SJSA1 (cell line): ENCODE measurements at regions not wholly inside any gene's neighbourhood (a gene's known extent, or its start where the extent isn't known, plus 50 kb on each side); places are given as distances from the start of the nearest gene placed in this dataset.

Experiments
- DNase-seq, 2 experiments: peaks; one replicate each; pipeline ENCODE4 v3.0.0-alpha.2; 2015 to 2020; ENCODE audit warnings: low spot score in 2 of 2, low read depth in 1 of 2
- H3K27ac ChIP-seq: fragments of 250-450 bp; sonication (Bioruptor Pico); 2 replicates; pipeline ENCODE4 v1.5.1; 2020; ENCODE audit warnings: mild to moderate bottlenecking, moderate library complexity
- H3K27me3 ChIP-seq: fragments of 250-450 bp; sonication (Bioruptor Pico); replicated peaks from 2 replicates; pipeline ENCODE4 v1.5.1; 2020; ENCODE audit warnings: mild to moderate bottlenecking, moderate library complexity
- H3K36me3 ChIP-seq: fragments of 250-450 bp; sonication (Bioruptor Pico); 2 replicates; pipeline ENCODE4 v1.5.1; 2020; ENCODE audit warnings: mild to moderate bottlenecking
- H3K4me1 ChIP-seq: fragments of 250-450 bp; sonication (Bioruptor Pico); replicated peaks from 2 replicates; pipeline ENCODE4 v1.6.1; 2021; ENCODE audit warnings: mild to moderate bottlenecking
- H3K4me3 ChIP-seq: fragments of 250-450 bp; sonication (Bioruptor Pico); 2 replicates; pipeline ENCODE4 v1.5.1; 2020; ENCODE audit warnings: mild to moderate bottlenecking
- H3K9me3 ChIP-seq: fragments of 250-450 bp; sonication (Bioruptor Pico); replicated peaks from 2 replicates; pipeline ENCODE4 v1.5.1; 2020; ENCODE audit warnings: mild to moderate bottlenecking

DNA sequence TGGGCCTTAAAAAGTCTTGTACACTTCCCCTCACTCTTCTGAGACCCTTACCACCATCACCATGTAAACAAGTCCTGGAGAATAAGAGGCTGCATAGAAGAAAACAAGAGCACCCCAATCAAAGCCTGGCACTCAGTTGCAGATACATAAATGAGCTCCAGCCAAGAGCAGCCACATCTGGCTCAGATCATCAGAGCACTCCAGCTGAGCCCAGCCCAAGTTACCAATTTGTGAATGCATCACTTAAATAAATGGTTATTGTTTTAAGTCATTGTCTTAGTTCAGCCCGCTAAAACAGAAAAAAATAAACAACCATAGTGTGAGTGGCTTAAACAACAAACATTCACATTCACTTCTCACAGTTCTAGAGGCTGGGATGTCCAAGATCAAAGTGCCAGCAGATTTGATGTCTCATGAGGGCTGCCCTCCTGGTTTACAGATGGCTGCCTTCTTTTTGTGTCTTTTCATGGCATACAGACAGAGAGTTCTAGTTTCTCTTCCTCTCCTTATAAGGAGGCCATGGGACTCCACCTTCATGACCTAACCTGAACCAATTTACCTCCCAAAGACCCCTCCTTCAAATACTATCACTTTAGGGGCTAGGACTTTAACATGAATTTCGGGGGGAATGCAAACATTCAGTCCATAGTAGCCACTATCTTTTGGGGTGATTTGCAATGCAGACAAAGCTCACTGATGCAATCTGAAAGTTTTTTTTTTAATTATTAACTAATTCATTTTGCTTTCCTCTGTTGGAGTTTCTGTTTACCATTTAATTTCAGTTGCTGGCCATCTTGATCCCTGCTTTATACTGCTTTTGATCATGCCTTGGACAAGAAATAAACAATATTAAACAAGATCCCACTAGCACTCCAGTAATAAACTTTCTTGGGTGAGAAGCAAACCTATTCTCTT lies 187.5 kb upstream of the ACVR2A start:
- Histone ChIP-seq H3K27ac (no peak overlapping the region), H3K9me3 (no peaks in the 10 kb centered on the region), H3K36me3 (no peaks in the 10 kb centered on the region), H3K4me1 (no peaks in the 10 kb centered on the region), H3K27me3 (no peaks in the 10 kb centered on the region), H3K4me3 (no peak overlapping the region)
- DNase-seq, result no peak

DNA sequence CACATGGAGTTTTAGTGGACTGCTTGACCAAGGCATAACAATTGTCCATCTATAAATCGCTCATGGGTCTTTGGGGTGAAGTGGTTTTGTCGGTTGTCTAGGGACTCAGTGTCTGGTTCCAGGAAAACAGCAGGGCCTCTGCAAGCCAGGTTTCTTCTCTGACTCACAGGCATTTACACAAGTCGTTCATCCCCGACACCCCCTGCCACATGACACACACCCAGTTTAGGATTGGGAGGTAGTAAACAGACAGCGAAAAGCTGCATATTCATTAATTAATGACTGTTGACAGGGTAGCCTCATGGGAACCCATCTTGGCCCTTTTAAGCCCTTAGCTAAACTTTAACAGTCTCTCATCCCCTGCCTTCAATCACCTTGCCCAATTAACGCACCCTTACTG lies 194.8 kb upstream of the ACVR2A start:
- Histone ChIP-seq H3K4me3 (no peak overlapping the region), H3K27ac (no peak overlapping the region), H3K4me1 (no peaks in the 10 kb centered on the region), H3K27me3 (no peaks in the 10 kb centered on the region), H3K36me3 (no peaks in the 10 kb centered on the region), H3K9me3 (no peaks in the 10 kb centered on the region; the same call in none of the 2 replicates)
- DNase-seq, result no peak

DNA sequence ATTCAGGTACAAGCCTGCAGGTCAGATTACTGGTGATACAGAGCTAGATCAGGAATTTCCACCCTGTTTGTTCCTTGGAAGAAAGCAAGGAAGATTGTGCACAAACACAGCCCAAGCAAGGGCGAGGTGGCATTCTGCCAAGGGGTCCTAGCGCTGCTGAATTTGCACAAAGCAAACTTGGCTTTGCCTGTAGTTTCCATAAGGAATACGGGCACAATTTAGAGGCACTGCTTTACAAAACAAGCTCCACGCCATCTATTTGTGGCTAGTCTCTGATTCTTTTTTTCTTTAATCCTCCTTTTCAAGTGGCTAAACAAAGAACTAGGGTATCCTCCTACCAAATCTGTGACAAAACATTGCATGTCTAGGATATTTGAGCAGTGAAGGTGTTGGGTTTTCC lies 195.5 kb upstream of the ACVR2A start:
- DNase-seq, result no peak
- no peaks in the 10 kb centered on the region for H3K4me1 ChIP-seq
- H3K9me3 ChIP-seq, result no peaks in the 10 kb centered on the region; the same call in none of the 2 replicates
- H3K36me3 ChIP-seq, result no peaks in the 10 kb centered on the region
- no peak overlapping the region for H3K27ac ChIP-seq
- H3K27me3 ChIP-seq, result no peaks in the 10 kb centered on the region
- H3K4me3 ChIP-seq, result no peak overlapping the region

DNA sequence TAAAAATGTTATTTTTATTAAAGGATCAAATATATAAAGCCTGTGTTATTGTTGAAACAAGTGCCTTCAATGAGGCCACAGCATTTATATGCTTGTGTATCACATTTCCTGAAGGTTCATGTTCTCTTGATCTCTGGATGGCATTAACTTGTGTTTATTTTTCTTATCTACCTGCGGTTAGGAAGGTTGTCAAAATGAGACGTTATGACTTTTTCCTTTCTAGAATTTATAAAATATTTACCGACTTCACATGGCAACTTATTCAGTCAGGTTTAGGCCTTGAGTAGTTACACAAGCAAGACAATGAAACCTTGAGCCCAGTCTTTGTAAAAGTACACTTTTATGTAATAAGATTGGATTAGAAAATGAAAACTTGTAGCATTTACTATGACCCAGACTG lies 196.4 kb upstream of the ACVR2A start:
- H3K9me3 ChIP-seq, result no peaks in the 10 kb centered on the region; the same call in none of the 2 replicates
- H3K27ac ChIP-seq, result no peak overlapping the region
- H3K4me3 ChIP-seq, result no peak overlapping the region
- DNase-seq, result no peak
- no peaks in the 10 kb centered on the region for H3K4me1 ChIP-seq
- H3K27me3 ChIP-seq, result no peaks in the 10 kb centered on the region
- no peaks in the 10 kb centered on the region for H3K36me3 ChIP-seq

DNA sequence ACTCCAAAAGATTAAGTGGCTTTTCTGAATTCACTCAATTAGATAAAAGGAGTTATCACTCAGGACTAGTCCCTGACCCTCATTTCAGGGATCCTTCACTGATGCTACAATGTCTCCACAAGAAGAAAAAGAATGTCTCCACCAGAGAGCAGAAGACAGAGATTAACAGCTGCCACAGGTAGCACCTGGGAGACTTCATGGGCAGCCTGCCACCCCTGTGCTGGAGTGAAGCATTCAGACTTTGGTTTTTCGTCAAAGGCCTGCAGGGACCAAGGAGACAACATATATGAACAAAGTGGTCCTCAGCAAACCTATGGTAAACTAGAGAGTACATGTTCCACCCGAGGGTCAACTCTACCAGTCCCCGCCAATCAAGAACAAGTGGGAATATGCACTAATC lies 197.0 kb upstream of the ACVR2A start:
- no peak overlapping the region for H3K27ac ChIP-seq
- H3K36me3 ChIP-seq, result no peaks in the 10 kb centered on the region
- no peak for DNase-seq
- no peaks in the 10 kb centered on the region for H3K4me1 ChIP-seq
- no peaks in the 10 kb centered on the region; the same call in none of the 2 replicates for H3K9me3 ChIP-seq
- H3K27me3 ChIP-seq, result no peaks in the 10 kb centered on the region
- no peak overlapping the region for H3K4me3 ChIP-seq

DNA sequence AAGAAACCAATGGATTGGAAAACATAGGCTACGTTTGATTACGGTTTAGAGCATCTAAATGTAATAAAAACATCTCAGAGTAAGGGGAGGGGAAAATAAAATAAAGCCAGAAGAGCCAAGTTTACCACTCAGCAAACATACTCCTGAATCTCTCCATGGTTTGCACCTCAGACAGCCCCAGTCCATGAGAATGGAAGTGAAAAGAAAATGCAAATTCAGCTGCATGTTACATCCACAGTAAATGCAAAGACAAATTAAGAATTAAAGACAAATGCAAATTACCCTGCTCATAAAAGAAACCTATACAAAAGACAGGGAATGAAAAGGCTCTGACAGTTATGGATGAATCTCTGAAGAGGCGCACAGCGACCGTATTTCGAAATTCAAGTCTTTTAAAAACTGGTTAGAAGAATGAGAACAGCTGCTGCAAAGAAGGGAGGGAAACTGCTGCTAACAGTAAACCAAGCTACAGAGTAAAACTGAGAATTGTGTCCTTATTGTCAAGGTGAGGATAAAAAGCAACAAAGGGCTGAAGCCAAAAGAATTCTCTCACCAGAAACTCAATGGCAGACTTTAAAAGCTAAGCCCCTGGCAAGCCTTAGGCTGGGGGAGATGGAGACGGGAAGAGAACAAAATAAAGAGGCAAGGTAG lies 197.9 kb upstream of the ACVR2A start:
- H3K4me1 ChIP-seq, result no peaks in the 10 kb centered on the region
- H3K27ac ChIP-seq, result no peak overlapping the region
- no peaks in the 10 kb centered on the region; the same call in none of the 2 replicates for H3K9me3 ChIP-seq
- H3K4me3 ChIP-seq, result no peak overlapping the region
- no peaks in the 10 kb centered on the region for H3K36me3 ChIP-seq
- DNase-seq, result no peak
- H3K27me3 ChIP-seq, result no peaks in the 10 kb centered on the region

DNA sequence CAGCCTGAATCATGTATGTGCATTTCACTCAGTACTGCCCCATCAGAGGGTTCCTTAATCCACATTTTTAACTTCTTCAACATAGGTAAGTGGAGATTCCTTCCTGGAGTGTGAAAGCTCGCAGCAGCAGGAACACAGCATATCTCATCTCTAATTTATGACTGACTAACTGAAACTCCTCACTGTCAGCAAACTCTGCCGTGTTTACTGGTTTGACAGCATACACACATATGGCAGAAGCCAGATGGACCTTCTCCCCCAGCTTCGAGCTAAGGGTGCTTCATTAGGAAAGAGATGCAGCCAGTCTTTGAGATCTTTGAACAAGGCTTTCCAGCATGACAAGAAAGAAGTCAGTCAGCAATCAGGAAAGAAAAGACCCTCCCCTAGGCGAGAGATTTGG lies 200.3 kb upstream of the ACVR2A start:
- H3K4me1 ChIP-seq, result no peaks in the 10 kb centered on the region
- H3K27me3 ChIP-seq, result no peaks in the 10 kb centered on the region
- no peak overlapping the region for H3K27ac ChIP-seq
- H3K9me3 ChIP-seq, result no peaks in the 10 kb centered on the region
- H3K4me3 ChIP-seq, result no peak overlapping the region
- H3K36me3 ChIP-seq, result no peaks in the 10 kb centered on the region
- no peak for DNase-seq

DNA sequence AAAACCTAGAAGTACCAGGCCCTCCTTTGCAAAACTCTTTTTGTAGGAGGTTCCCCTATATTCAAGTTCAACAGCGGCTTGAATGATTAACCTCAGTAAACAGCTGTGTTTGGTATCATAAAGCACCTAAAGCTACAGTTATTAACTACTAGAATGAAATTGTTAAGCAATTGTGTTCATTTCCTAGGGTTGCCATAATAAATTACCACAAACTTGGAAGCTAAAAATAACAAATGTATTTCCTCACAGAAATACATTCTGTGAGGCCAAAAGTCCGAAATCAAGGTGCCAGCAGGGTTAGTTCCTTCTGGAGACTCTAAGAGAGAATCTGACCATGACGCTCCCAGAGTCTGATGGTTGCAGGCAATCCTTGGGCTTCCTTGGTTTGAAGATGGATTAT lies 202.1 kb upstream of the ACVR2A start:
- Histone ChIP-seq H3K27me3 (no peaks in the 10 kb centered on the region), H3K4me3 (no peak overlapping the region), H3K36me3 (no peaks in the 10 kb centered on the region), H3K9me3 (no peaks in the 10 kb centered on the region), H3K4me1 (no peaks in the 10 kb centered on the region), H3K27ac (no peak overlapping the region)
- no peak for DNase-seq

DNA sequence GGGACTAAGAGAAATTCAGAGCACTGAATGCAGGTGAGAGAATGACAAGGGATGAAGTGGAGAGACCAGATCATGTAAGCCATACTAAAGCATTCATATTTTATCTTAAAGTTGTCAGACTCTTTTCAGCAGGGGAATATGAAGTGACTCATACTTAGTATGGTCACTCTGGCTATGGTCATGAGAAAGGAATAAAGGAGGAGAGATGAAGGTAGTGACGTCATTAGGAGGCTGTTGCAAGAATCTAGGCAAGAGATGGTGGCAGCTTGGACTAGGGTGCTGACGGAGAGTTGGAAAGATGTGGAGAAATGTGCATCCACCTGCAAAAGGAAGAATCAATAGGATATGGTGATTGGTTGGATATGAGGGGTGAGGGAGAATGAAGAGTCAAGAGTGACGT lies 203.2 kb upstream of the ACVR2A start:
- Histone ChIP-seq H3K36me3 (no peaks in the 10 kb centered on the region), H3K4me1 (no peaks in the 10 kb centered on the region; the same call in 1 of the 2 replicates), H3K9me3 (no peaks in the 10 kb centered on the region), H3K4me3 (no peak overlapping the region), H3K27ac (no peak overlapping the region), H3K27me3 (no peaks in the 10 kb centered on the region)
- DNase-seq, result no peak

DNA sequence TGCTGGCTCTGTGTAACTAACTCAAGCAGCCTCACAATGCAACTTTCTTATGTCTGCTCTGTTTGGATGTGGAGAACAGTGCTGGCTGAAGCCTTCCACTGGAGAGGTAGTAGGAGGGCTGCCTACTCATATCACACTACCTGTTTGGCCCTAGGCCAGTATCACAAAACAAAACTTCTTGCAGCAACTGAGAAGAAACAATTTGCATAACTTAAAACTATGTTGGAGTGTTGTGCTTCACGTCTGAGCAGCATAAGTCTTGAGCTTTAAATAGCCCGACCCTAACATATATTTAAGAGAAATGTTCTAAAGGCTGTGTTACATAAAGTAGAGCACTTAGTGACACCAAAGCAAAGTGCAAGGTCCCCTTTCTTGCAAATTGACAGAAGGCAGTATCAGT lies 204.9 kb upstream of the ACVR2A start:
- Histone ChIP-seq H3K27me3 (no peaks in the 10 kb centered on the region), H3K9me3 (no peaks in the 10 kb centered on the region), H3K36me3 (no peaks in the 10 kb centered on the region), H3K27ac (no peak overlapping the region), H3K4me1 (no peaks in the 10 kb centered on the region; the same call in 1 of the 2 replicates), H3K4me3 (no peak overlapping the region)
- no peak for DNase-seq

DNA sequence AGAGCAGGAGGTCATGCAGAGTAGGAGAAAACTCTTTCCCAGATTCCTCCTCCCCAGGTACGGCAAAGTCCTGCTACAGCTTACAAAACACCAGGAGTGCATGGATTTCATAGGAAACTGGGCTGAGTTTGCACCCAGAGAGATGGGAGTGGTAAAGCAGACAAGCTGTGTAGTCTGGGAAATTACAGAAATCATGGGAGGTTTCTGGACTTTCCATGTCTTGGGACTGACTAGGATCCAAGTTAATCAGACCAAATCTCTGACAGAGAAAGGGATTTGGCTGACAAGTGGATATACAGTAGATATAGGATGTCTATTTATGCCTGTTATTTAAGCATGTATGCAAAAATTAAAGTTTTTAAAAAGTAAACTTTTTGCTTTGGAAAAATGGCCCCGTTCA lies 205.4 kb upstream of the ACVR2A start:
- Histone ChIP-seq H3K9me3 (no peaks in the 10 kb centered on the region), H3K27ac (no peak overlapping the region), H3K4me3 (no peak overlapping the region), H3K36me3 (no peaks in the 10 kb centered on the region), H3K27me3 (no peaks in the 10 kb centered on the region), H3K4me1 (no peaks in the 10 kb centered on the region; the same call in 1 of the 2 replicates)
- DNase-seq, result no peak

DNA sequence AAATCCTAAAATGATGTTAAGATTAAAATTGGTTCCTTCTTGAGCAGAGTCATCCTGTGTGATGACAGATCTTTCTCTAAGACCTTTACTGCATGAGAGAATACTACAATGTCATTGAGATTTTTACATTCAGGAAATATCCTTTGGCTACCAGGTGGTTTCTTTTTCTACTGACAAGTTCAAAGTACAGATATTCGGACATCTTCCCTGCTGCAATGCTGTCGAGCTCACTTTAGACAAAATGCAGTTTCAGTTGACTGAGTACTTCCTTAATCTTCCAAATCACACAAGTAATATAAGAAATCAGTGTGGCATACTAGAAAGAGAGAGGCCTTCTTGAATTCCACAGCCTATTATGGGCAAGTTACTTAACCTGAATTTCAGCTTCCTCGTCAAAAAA lies 207.9 kb upstream of the ACVR2A start:
- H3K27ac ChIP-seq, result no peak overlapping the region
- H3K36me3 ChIP-seq, result no peaks in the 10 kb centered on the region
- no peaks in the 10 kb centered on the region; the same call in 1 of the 2 replicates for H3K4me1 ChIP-seq
- no peak for DNase-seq
- no peak overlapping the region for H3K4me3 ChIP-seq
- H3K27me3 ChIP-seq, result no peaks in the 10 kb centered on the region
- no peaks in the 10 kb centered on the region for H3K9me3 ChIP-seq

DNA sequence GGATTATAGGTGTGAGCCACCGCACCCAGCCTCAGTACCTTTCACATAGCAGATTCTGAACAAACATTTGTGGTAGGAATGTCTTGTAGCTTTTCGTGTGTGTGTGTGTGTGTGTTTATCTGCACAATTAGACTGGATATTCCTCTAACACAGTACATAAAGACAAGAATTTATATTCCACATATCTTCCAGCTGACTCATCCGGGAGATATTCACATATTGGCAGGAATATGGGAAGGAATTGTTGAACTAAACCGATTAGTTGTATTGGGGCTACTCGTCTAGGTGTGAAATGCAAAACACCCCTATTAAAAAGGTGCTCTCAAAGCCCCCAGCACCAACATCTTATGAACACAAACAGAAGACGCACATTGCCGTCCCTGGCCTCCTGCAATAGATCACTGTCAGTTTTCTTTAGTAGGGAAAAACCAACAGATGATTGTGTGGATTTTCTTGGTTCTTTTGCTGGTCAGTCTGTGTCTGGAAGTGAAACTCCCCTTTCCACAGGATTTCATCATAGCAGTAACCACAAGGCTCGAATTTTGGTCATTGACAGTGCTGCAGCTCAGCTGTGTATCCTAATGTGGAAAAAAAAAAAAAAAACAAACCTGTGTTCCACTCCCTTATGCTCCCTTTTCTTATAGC lies 208.5 kb upstream of the ACVR2A start:
- Histone ChIP-seq H3K27me3 (no peaks in the 10 kb centered on the region), H3K4me1 (no peaks in the 10 kb centered on the region; the same call in 1 of the 2 replicates), H3K9me3 (no peaks in the 10 kb centered on the region), H3K36me3 (no peaks in the 10 kb centered on the region), H3K4me3 (no peak overlapping the region), H3K27ac (no peak overlapping the region)
- DNase-seq, result peak in 1 of 2 experiments; percentile 28

DNA sequence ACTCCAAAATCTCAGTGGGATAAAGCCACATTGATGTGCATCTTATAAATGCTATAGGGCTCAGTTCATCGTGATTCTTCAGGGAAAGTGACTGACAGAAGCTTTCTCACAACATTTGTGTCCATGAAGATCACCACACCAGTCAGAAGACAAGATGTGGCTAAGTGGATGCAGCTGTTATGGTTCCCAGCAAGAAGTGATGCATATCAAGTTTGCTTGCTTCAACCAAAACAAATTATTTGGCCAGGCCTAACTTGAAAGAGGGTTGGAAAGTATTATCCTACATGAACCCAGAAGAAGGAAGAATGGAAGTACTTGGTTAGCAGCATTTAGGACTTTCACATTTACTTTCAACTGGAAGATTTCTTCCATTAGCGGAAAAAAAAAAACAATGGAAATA lies 210.0 kb upstream of the ACVR2A start:
- Histone ChIP-seq H3K9me3 (no peaks in the 10 kb centered on the region), H3K27me3 (no peaks in the 10 kb centered on the region), H3K4me1 (no peaks in the 10 kb centered on the region; the same call in 1 of the 2 replicates), H3K36me3 (no peaks in the 10 kb centered on the region), H3K4me3 (no peak overlapping the region), H3K27ac (no peak overlapping the region)
- DNase-seq, result no peak
